ENCODE measurements at regions not wholly inside any gene's neighbourhood (a gene's known extent, or its start where the extent isn't known, plus 50 kb on each side); places are given as distances from the start of the nearest gene placed in this dataset.
"Not testable (repeated sequence)": the region's sequence is repeated elsewhere in the genome, so short reads cannot be mapped to it uniquely, and the experiment has no call there.

DNA sequence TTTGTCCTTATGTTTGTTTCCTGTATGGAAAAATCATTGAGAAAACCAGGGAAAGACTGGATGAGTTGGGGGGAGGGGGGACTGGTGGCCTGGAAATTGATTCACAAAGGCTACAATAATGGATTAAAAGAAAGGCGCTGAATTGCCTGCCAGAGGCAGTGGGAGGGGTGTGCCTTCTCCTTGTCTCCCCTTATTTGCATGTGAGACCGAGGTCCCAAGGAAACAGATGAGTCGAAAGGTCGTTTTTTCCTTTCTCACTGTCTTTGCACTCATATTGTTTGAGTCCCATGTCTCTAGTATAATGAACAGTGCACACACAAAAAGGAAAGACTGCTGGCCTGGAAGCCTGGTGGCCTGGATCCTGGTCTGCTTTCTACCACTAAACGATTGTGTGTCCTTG is 86.6 kb upstream of the ZDHHC15 start:
- Histone ChIP-seq H3K36me3 (no peaks in the 10 kb centered on the region), H3K4me3 (no peak overlapping the region), H3K27ac (no peak overlapping the region), H3K4me1 (no peaks in the 10 kb centered on the region), H3K27me3 (replicated peaks in 1 of 7) (no peaks in the 10 kb centered on the region), H3K9me3 (peaks cover 0 to 5% (median 0%) of the 10 kb centered on the region in 8 donors)
- intact Hi-C loops (cut with DNase I; ENCODE audit: low total_unique reads) = no loop called here
- DNase-seq = no peak
- 46 to 84% (median 64%) methylated on average over 5 of the region's 5 CpGs for WGBS, 5 donors
- TF ChIP-seq, protein P1, sequence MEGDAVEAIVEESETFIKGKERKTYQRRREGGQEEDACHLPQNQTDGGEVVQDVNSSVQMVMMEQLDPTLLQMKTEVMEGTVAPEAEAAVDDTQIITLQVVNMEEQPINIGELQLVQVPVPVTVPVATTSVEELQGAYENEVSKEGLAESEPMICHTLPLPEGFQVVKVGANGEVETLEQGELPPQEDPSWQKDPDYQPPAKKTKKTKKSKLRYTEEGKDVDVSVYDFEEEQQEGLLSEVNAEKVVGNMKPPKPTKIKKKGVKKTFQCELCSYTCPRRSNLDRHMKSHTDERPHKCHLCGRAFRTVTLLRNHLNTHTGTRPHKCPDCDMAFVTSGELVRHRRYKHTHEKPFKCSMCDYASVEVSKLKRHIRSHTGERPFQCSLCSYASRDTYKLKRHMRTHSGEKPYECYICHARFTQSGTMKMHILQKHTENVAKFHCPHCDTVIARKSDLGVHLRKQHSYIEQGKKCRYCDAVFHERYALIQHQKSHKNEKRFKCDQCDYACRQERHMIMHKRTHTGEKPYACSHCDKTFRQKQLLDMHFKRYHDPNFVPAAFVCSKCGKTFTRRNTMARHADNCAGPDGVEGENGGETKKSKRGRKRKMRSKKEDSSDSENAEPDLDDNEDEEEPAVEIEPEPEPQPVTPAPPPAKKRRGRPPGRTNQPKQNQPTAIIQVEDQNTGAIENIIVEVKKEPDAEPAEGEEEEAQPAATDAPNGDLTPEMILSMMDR (IDR thresholded peaks at IDR 0.05 in 8 of 11, conservative IDR thresholded peaks at IDR 0.05 in 3 of 11) = no peak
- TF ChIP-seq POLR2A (IDR thresholded peaks at IDR 0.05) = no peak
- TF ChIP-seq POLR2AphosphoS5 (IDR thresholded peaks at IDR 0.05) = no peak

DNA sequence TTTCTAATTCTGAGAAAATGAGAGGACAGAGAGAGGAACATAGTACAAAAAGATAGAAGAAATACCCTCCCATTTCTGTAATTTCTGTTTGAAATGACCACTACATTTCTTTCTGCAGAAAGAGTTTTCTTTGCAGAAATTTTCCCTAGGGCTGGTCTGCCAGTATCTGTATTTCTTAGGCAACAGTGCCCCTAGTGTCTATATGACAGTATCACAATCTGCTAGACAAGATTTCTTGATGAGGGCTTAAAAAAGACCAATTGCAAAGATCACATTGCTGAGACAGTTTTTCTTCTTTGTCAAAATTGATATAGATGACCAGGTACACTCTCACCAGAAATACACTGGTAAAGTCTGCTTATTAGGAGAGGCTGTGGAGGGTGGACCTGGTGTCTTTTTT is 81.0 kb upstream of the ZDHHC15 start:
- Histone ChIP-seq H3K27ac (no peak overlapping the region), H3K27me3 (replicated peaks in 1 of 7) (peaks cover 0 to 15% (median 0%) of the 10 kb centered on the region in 7 donors), H3K4me1 (no peaks in the 10 kb centered on the region), H3K9me3 (peaks cover 0 to 7% (median 0%) of the 10 kb centered on the region in 8 donors), H3K36me3 (no peaks in the 10 kb centered on the region), H3K4me3 (no peak overlapping the region)
- no peak for TF ChIP-seq POLR2A (IDR thresholded peaks at IDR 0.05)
- no peak for TF ChIP-seq POLR2AphosphoS5 (IDR thresholded peaks at IDR 0.05)
- TF ChIP-seq, protein P1 (IDR thresholded peaks at IDR 0.05 in 8 of 11, conservative IDR thresholded peaks at IDR 0.05 in 3 of 11) = peak in 9 of 11 experiments; percentile 39 to 65 (median 54)
- intact Hi-C loops (cut with DNase I; ENCODE audit: low total_unique reads) = no loop called here
- DNase-seq = no peak

- DNase-seq; intact Hi-C loops (cut with DNase I; ENCODE audit: low total_unique reads); H3K36me3 ChIP-seq; H3K4me1 ChIP-seq; H3K9me3 ChIP-seq; H3K4me3 ChIP-seq; H3K27ac ChIP-seq: not testable (repeated sequence)
- peaks cover 0 to 15% (median 0%) of the 10 kb centered on the region in 7 donors for H3K27me3 ChIP-seq (replicated peaks in 1 of 7)
- WGBS, 5 donors = 87 to 100% (median 92%) methylated on average over 7 to 12 of the region's 12 CpGs
Observed at GRCh38 chrX:75602022-75602421, 79.2 kb upstream of the ZDHHC15 start.

DNA sequence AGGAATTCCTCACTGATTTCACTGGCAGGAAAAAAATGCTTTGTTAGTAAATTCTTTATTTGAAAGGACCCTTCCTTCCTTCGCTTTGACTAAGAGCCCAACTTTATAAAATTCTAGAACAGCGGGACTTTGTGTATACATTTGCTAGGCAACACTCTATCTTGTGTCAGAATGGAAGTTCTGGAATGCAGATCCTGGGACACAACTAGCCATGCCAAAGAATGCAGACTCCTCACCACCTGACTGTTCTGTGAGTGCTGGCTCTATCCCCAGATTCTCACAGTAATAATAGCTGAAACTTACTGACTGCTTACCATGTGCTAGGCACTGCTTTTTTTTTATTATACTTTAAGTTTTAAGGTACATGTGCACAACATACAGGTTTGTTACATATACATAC is 73.3 kb upstream of the ZDHHC15 start:
- H3K4me3 ChIP-seq = no peak overlapping the region
- no peaks in the 10 kb centered on the region for H3K4me1 ChIP-seq
- no peaks in the 10 kb centered on the region for H3K27me3 ChIP-seq (replicated peaks in 1 of 7)
- intact Hi-C loops (cut with DNase I; ENCODE audit: low total_unique reads) = no loop called here
- H3K36me3 ChIP-seq = no peaks in the 10 kb centered on the region
- H3K27ac ChIP-seq = no peak overlapping the region
- H3K9me3 ChIP-seq = peaks cover 0 to 3% (median 0%) of the 10 kb centered on the region in 8 donors
- TF ChIP-seq POLR2AphosphoS5 (IDR thresholded peaks at IDR 0.05) (no peak), POLR2A (IDR thresholded peaks at IDR 0.05) (no peak)
- TF ChIP-seq, protein P1 (IDR thresholded peaks at IDR 0.05 in 8 of 11, conservative IDR thresholded peaks at IDR 0.05 in 3 of 11) = no peak
- no peak for DNase-seq
- WGBS, 5 donors = 65 to 79% (median 75%) methylated on average over 2 of the region's 2 CpGs

- WGBS, 5 donors = 81 to 97% (median 92%) methylated on average over 7 of the region's 7 CpGs
- H3K4me3 ChIP-seq; DNase-seq; H3K27me3 ChIP-seq (replicated peaks in 1 of 7); H3K4me1 ChIP-seq; H3K36me3 ChIP-seq; H3K27ac ChIP-seq; intact Hi-C loops (cut with DNase I; ENCODE audit: low total_unique reads); H3K9me3 ChIP-seq: not testable (repeated sequence)
Observed at GRCh38 chrX:75593186-75593585, 70.3 kb upstream of the ZDHHC15 start.
